IMR-90 (cell line): ENCODE measurements at regions not wholly inside any gene's neighbourhood (a gene's known extent, or its start where the extent isn't known, plus 50 kb on each side); places are given as distances from the start of the nearest gene placed in this dataset.

Experiments
- ATAC-seq: fragments of 200-7000 bp; cut with Tn5 transposase; 2 replicates; pipeline ENCODE4 v1.9.1; 2020; ENCODE audit warnings: low read depth, mild to moderate bottlenecking, moderate library complexity
- BruUV-seq: library from RNA; stranded (reverse); fragments of 400-500 nt; replicated peaks from 2 replicates; lab custom pipeline; 2021; lab: Mats Ljungman, UMichigan
- CTCF ChIA-PET: fragments of 300-600 bp; formaldehyde crosslinking; extraction: SDS; loops from one replicate; lab custom pipeline; 2021; ENCODE audit warnings: antibody characterized with exemption; lab: Yijun Ruan, JAX
- POLR2A ChIA-PET: fragments of 300-600 bp; sonication (Branson Sonifier 250); formaldehyde crosslinking; loops from one replicate; lab custom pipeline; 2022; ENCODE audit warnings: antibody characterized with exemption; ENCODE audit not compliant: unreplicated experiment; lab: Charles Lee
- DNase-seq: peaks from one replicate; pipeline ENCODE4 v3.0.0; 2013
- H2AFZ ChIP-seq: replicated peaks from 2 replicates; pipeline ENCODE3; 2013; ENCODE audit warnings: low read length, mild to moderate bottlenecking; ENCODE audit not compliant: poor library complexity
- H2AK5ac ChIP-seq: 2 replicates; pipeline ENCODE4 v1.6.1; 2013; ENCODE audit warnings: low read depth, low read length, inconsistent platforms
- H2AK9ac ChIP-seq: replicated peaks from 2 replicates; pipeline ENCODE3; 2013; ENCODE audit warnings: mild to moderate bottlenecking, low read depth, low read length, moderate library complexity; ENCODE audit not compliant: poor library complexity
- H2BK120ac ChIP-seq: 2 replicates; pipeline ENCODE4 v1.6.1; 2013; ENCODE audit warnings: low read depth, low read length, inconsistent platforms
- H2BK15ac ChIP-seq: 3 replicates; pipeline ENCODE4 v1.6.1; 2013; ENCODE audit warnings: low read depth, low read length, inconsistent platforms
- H2BK20ac ChIP-seq: 2 replicates; pipeline ENCODE4 v1.6.1; 2013; ENCODE audit warnings: low read depth, mild to moderate bottlenecking, inconsistent platforms, low read length, moderate library complexity
- H2BK5ac ChIP-seq: 2 replicates; pipeline ENCODE4 v1.6.1; 2013; ENCODE audit warnings: mild to moderate bottlenecking, low read depth, low read length, inconsistent platforms; ENCODE audit not compliant: poor library complexity, severe bottlenecking
- H3K14ac ChIP-seq: replicated peaks from 2 replicates; pipeline ENCODE4 v1.6.1; 2013; ENCODE audit warnings: low read depth, low read length, inconsistent platforms
- H3K18ac ChIP-seq: 2 replicates; pipeline ENCODE4 v1.6.1; 2013; ENCODE audit warnings: low read depth, low read length, control low read depth
- H3K23ac ChIP-seq: 2 replicates; pipeline ENCODE4 v1.6.1; 2013; ENCODE audit warnings: low read depth, low read length, inconsistent platforms
- H3K27ac ChIP-seq: 2 replicates; pipeline ENCODE4 v1.5.1; 2013; ENCODE audit warnings: mild to moderate bottlenecking, control low read depth, low read length; ENCODE audit not compliant: insufficient read depth
- H3K27me3 ChIP-seq: 2 replicates; pipeline ENCODE4 v1.6.1; 2013; ENCODE audit warnings: low read length; ENCODE audit not compliant: control insufficient read depth, insufficient read depth
- H3K36me3 ChIP-seq: 2 replicates; pipeline ENCODE4 v1.6.1; 2013; ENCODE audit warnings: low read length, mixed read lengths; ENCODE audit not compliant: control insufficient read depth, insufficient read depth
- H3K4ac ChIP-seq: 2 replicates; pipeline ENCODE4 v1.6.1; 2013; ENCODE audit warnings: low read depth, low read length, inconsistent platforms
- H3K4me1 ChIP-seq: 2 replicates; pipeline ENCODE4 v1.6.1; 2013; ENCODE audit warnings: low read length, mixed read lengths; ENCODE audit not compliant: control insufficient read depth, insufficient read depth
- H3K4me2 ChIP-seq: 2 replicates; pipeline ENCODE4 v1.6.1; 2013; ENCODE audit warnings: low read depth, mild to moderate bottlenecking, control low read depth, low read length, moderate library complexity
- H3K4me3 ChIP-seq: 2 replicates; pipeline ENCODE4 v1.5.1; 2013; ENCODE audit warnings: low read depth, mild to moderate bottlenecking, control low read depth, low read length, moderate library complexity; ENCODE audit not compliant: insufficient read depth
- H3K56ac ChIP-seq: 2 replicates; pipeline ENCODE4 v1.6.1; 2013; ENCODE audit warnings: low read length, inconsistent platforms; ENCODE audit not compliant: insufficient read depth; ENCODE audit errors: extremely low read depth
- H3K79me1 ChIP-seq, 2 experiments: 2 replicates each; pipeline ENCODE4 v1.6.1; 2013; ENCODE audit warnings: low read length in 2 of 2, inconsistent platforms in 1 of 2, low read depth in 1 of 2
- H3K9ac ChIP-seq: 2 replicates; pipeline ENCODE4 v1.6.1; 2013; ENCODE audit warnings: low read depth, low read length, control low read depth
- H3K9me1 ChIP-seq: 2 replicates; pipeline ENCODE4 v1.6.1; 2013; ENCODE audit warnings: low read length, inconsistent platforms; ENCODE audit not compliant: insufficient read depth
- H3K9me3 ChIP-seq: 2 replicates; pipeline ENCODE4 v1.6.1; 2013; ENCODE audit warnings: low read length; ENCODE audit not compliant: control insufficient read depth, insufficient read depth
- H4K20me1 ChIP-seq: 2 replicates; pipeline ENCODE4 v1.6.1; 2013; ENCODE audit warnings: low read length, inconsistent platforms; ENCODE audit not compliant: insufficient read depth
- H4K5ac ChIP-seq: 2 replicates; pipeline ENCODE4 v1.6.1; 2013; ENCODE audit warnings: mild to moderate bottlenecking, low read depth, low read length, control low read depth
- H4K8ac ChIP-seq, 2 experiments: 2 replicates each; pipeline ENCODE4 v1.6.1; 2013; ENCODE audit warnings: low read depth in 2 of 2, low read length in 2 of 2, control low read depth in 1 of 2, inconsistent platforms in 1 of 2
- H4K91ac ChIP-seq: 2 replicates; pipeline ENCODE4 v1.6.1; 2013; ENCODE audit warnings: low read depth, low read length, inconsistent platforms; ENCODE audit not compliant: insufficient read depth
- BHLHE40 ChIP-seq: fragments of 150-350 bp; IDR thresholded peaks from 2 replicates; pipeline ENCODE4 v1.6.1; 2016; ENCODE audit warnings: mild to moderate bottlenecking, low read depth, low read length
- CEBPB ChIP-seq: IDR thresholded peaks from 2 replicates; pipeline ENCODE4 v1.6.1; 2012; ENCODE audit warnings: low read depth, low read length, improper control_type of control experiment
- CHD1 ChIP-seq: IDR thresholded peaks from 2 replicates; pipeline ENCODE4 v1.6.1; 2012; ENCODE audit warnings: low read depth, low read length, improper control_type of control experiment
- CTCF ChIP-seq: conservative IDR thresholded peaks from 2 replicates; pipeline ENCODE4 v1.5.1; 2012; ENCODE audit warnings: mild to moderate bottlenecking, low read depth, low read length, improper control_type of control experiment
- ELK1 ChIP-seq: fragments of 150-350 bp; IDR thresholded peaks from 2 replicates; pipeline ENCODE4 v1.6.1; 2016; ENCODE audit warnings: low read depth, mild to moderate bottlenecking, low read length, moderate library complexity, borderline replicate concordance
- FOS ChIP-seq: fragments of 150-350 bp; IDR thresholded peaks from 2 replicates; pipeline ENCODE4 v1.6.1; 2016; ENCODE audit warnings: low read depth, low read length
- MAFK ChIP-seq: IDR thresholded peaks from 2 replicates; pipeline ENCODE4 v1.6.1; 2012; ENCODE audit warnings: low read depth, low read length, improper control_type of control experiment
- MAZ ChIP-seq: IDR thresholded peaks from 2 replicates; pipeline ENCODE4 v1.6.1; 2012; ENCODE audit warnings: low read depth, mild to moderate bottlenecking, low read length, improper control_type of control experiment, moderate library complexity, borderline replicate concordance
- MXI1 ChIP-seq: IDR thresholded peaks from 2 replicates; pipeline ENCODE4 v1.6.1; 2012; ENCODE audit warnings: low read depth, mild to moderate bottlenecking, low read length, moderate library complexity, borderline replicate concordance
- NFE2L2 ChIP-seq: fragments of 150-350 bp; IDR thresholded peaks from 2 replicates; pipeline ENCODE4 v1.6.1; 2016; ENCODE audit warnings: low read depth, mild to moderate bottlenecking, low read length
- POLR2A ChIP-seq: IDR thresholded peaks from 2 replicates; pipeline ENCODE4 v1.6.1; 2012; ENCODE audit warnings: mild to moderate bottlenecking, low read depth, low read length
- RAD21 ChIP-seq: IDR thresholded peaks from 2 replicates; pipeline ENCODE4 v1.6.1; 2012; ENCODE audit warnings: low read length, improper control_type of control experiment
- RCOR1 ChIP-seq: IDR thresholded peaks from 2 replicates; pipeline ENCODE4 v1.6.1; 2012; ENCODE audit warnings: mild to moderate bottlenecking, low read length, improper control_type of control experiment; ENCODE audit not compliant: insufficient replicate concordance
- RFX5 ChIP-seq: IDR thresholded peaks from 2 replicates; pipeline ENCODE4 v1.8.0; 2012; ENCODE audit warnings: low read depth, mild to moderate bottlenecking, low read length, moderate library complexity
- SMC3 ChIP-seq: fragments of 150-350 bp; IDR thresholded peaks from 2 replicates; pipeline ENCODE4 v1.6.1; 2016; ENCODE audit warnings: low read depth, mild to moderate bottlenecking, antibody characterized with exemption, low read length, moderate library complexity
- WGBS, 2 experiments: methylation state at CpG; one replicate each; pipeline versions ENCODE4 v1.1.5 to v1.1.7; 2013; ENCODE audit warnings: missing lambda C conversion rate in 2 of 2; ENCODE audit not compliant: insufficient read length in 1 of 2; ENCODE audit errors: extremely low coverage in 2 of 2; 5-methylcytosine and 5-hydroxymethylcytosine counted together
- dilution Hi-C: fragments of 300-500 bp; cut with HindIII; formaldehyde crosslinking; loops from one replicate; pipeline ENCODE4 v1.14.3; 2018; ENCODE audit warnings: low sequenced_read_pairs; ENCODE audit not compliant: unreplicated experiment
- in situ Hi-C: fragments of 300-500 bp; cut with MboI; formaldehyde crosslinking; loops from 3 replicates; pipeline ENCODE4 v1.14.3; 2019; ENCODE audit warnings: low sequenced_read_pairs, inconsistent platforms, mixed read lengths
- intact Hi-C: fragments of 100-400 bp; cut with micrococcal nuclease; formaldehyde crosslinking; loops from 2 replicates; pipeline ENCODE4 v1.10.0; 2022
- TF ChIP-seq, protein P1 (sequence below): fragments of 150-350 bp; IDR thresholded peaks from 2 replicates; pipeline ENCODE4 v1.6.1; 2017; ENCODE audit warnings: mild to moderate bottlenecking, antibody characterized with exemption, low read length, low read depth

DNA sequence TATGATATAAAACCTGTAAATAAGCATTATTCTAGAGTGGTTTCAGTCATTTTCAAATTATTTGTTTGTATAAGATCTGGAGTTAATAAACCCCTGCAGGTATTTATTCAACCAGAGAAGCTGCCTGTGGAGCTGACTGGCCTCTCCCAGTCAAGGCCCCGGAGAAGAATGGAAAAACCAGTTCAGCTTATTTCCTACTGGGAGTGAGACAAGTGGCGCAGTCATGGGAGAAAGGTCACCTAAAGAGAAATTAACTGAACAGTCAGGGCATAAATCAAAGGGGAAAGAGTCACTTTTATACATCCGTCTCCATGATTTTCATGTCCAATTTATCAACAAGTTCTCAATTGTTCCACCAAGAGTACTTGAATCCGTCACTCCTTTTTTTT, 240.9 kb downstream of the RNF152 start:
- no peak overlapping the region for H3K18ac ChIP-seq
- no peaks in the 10 kb centered on the region for H3K36me3 ChIP-seq
- intact Hi-C loops: no loop called here
- H3K9me1 ChIP-seq: no peaks in the 10 kb centered on the region
- no peak overlapping the region for H2BK5ac ChIP-seq
- H3K27ac ChIP-seq: no peak overlapping the region
- no peak overlapping the region for H3K4me2 ChIP-seq
- no peak overlapping the region for H2AK5ac ChIP-seq
- H4K91ac ChIP-seq: no peak overlapping the region
- H3K4ac ChIP-seq: no peak overlapping the region
- H3K4me1 ChIP-seq: no peaks in the 10 kb centered on the region
- H3K9ac ChIP-seq: no peak overlapping the region
- H2BK15ac ChIP-seq: no peak overlapping the region
- dilution Hi-C loops: no loop called here
- TF ChIP-seq POLR2A: no peak
- TF ChIP-seq, protein P1, sequence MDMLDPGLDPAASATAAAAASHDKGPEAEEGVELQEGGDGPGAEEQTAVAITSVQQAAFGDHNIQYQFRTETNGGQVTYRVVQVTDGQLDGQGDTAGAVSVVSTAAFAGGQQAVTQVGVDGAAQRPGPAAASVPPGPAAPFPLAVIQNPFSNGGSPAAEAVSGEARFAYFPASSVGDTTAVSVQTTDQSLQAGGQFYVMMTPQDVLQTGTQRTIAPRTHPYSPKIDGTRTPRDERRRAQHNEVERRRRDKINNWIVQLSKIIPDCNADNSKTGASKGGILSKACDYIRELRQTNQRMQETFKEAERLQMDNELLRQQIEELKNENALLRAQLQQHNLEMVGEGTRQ: no peak
- TF ChIP-seq RFX5: no peak
- no peak for TF ChIP-seq MXI1
- no peak for TF ChIP-seq FOS
- TF ChIP-seq NFE2L2: no peak
- no peak for TF ChIP-seq MAZ
- no peak for TF ChIP-seq CHD1
- TF ChIP-seq RCOR1: no peak
- no peak for TF ChIP-seq MAFK
- no peak for TF ChIP-seq SMC3
- no peak for TF ChIP-seq BHLHE40
- no peak for TF ChIP-seq CEBPB
- no peak for TF ChIP-seq RAD21
- TF ChIP-seq CTCF: no peak
- TF ChIP-seq ELK1: no peak
- CTCF ChIA-PET: no interaction called here
- H3K4me3 ChIP-seq: no peak overlapping the region
- no peak overlapping the region for H3K14ac ChIP-seq
- H3K23ac ChIP-seq: no peak overlapping the region
- H4K8ac ChIP-seq: no peak overlapping the region
- no peaks in the 10 kb centered on the region for H3K9me3 ChIP-seq
- H2AFZ ChIP-seq: no peak overlapping the region
- no peak overlapping the region for H2BK20ac ChIP-seq
- no TSS peak for BruUV-seq
- POLR2A ChIA-PET: no interaction called here
- no peaks in the 10 kb centered on the region for H3K27me3 ChIP-seq
- H3K56ac ChIP-seq: no peak overlapping the region
- WGBS, 2 experiments: no CpG with 5 or more reads among the region's 4 CpGs
- ATAC-seq: no peak
- no peak for DNase-seq
- H3K79me1 ChIP-seq: no peaks in the 10 kb centered on the region
- H2BK120ac ChIP-seq: no peak overlapping the region
- no peaks in the 10 kb centered on the region for H4K20me1 ChIP-seq
- H4K5ac ChIP-seq: no peak overlapping the region
- in situ Hi-C loops: no loop called here
- no peak overlapping the region for H2AK9ac ChIP-seq
